Right hindlimb (tissue), 1 donor: ENCODE measurements at regions not wholly inside any gene's neighbourhood (a gene's known extent, or its start where the extent isn't known, plus 50 kb on each side); places are given as distances from the start of the nearest gene placed in this dataset.

ENCODE experiments used
- DNase-seq: peaks from one replicate; pipeline ENCODE4 v3.0.0-alpha.2; 2018

DNA sequence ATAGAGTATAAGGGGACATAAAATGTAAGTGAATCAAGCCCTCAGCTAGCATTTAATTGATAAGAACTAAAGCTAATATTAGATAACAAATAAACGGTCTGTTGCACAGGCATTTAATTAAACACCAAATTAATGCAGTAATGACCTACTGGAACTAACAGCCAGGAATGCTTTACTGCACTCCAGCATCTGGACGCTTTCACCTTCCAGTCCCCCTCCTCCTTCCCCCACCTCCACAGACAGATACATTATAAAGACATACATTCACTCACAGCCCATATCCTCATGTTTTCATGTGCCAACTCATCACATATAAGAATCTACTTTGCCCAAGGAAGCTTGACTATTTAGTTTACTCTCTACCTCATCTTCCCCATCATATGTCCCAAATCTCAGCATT lies 337.4 kb upstream of the PIK3C3 start:
- no peak for DNase-seq

DNA sequence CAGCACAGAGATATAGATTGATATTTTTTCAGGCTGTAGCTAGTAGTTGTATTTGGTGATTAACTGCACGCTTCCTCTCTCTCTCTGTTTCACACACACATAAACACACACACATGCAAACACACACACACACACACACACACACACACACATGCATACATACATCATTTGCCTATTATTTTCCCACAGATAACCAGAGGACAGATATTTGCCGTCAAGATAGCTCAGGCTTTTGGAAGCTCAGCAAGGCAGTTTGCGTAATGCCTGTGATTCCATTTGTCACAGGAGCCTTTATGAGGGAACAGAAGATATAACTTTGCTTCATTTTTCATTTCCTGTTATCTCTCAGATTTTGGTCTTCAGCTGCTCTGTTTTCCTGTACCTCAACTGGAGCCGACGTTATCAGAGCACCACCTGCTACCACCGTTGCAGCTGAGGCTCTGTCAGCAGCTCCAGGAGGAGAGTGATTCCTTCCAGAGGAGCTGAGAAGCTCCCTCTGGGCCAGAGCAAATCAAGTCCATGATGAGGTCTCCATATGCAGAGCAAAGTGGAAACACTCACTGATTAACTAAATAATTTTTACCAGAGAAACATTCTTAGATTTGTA lies 341.9 kb upstream of the PIK3C3 start:
- no peak for DNase-seq

DNA sequence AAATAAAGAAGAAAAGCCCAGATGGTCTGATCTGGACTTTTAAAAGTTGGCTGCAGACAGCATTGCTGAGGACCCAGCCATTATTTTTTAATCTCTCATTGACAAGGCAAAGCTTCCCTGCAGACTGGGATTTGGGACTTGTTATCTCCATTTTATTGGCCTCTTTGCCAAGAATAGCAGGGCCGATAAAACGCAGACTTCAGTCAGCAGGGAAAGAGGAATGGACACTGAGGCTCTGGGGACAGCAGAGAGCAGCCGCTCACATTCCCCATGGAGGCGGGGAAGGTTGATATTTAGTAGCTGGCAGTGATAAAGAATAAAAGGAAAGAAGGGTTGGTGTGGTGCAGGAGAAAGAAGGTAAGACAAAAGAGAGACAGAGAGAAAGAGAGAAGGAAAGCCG lies 350.1 kb upstream of the PIK3C3 start:
- DNase-seq: no peak

DNA sequence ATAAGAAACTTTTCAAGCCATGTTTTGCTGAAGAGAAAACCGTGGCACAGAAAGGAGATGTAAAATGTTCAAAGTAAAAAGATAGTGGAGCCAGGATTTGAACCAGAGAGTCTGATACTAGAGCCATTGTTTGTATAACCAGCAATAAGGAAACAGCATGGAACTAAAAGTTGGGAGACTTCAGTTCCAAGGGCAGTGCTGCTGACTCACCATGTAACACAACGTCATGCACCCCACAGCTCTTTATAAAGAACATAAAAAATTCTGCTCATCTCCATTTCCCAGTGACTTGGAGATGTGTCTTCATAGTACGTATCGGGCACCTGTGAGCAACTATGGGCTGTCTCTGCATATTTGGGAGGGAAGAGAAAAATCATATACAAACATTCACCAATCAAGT lies 353.0 kb upstream of the PIK3C3 start:
- no peak for DNase-seq

DNA sequence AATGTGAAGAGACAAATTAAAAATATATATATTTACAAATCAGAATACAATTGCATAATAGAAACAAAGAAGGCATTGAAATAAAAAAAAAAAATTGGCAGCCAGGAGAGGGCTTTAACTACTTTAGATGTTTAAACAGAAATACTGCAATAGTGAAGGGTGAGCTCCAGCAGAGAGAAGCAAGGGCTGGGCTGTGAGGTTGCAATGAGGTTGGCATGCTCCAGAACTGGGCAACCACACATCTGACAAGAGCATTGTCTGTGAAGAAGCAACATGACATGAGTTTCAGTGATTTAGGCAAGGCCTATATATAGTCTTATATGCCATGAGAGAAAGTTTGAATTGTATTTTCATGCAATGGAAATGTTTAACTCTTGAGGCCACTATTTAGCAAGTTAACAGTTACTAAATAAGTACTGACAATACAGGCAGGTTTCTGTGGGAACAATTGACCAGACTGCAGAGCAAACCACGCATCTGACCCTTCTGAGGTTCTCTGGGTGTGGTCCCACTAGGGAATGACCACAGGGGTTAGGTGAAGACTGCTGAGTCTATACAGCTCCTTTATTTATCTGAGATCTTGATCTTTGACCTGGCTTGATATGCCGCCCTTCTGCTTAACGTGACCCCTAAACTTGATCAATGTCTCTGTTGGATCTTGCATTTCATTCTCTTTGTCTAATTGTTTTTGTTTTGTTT lies 354.2 kb upstream of the PIK3C3 start:
- DNase-seq: no peak

DNA sequence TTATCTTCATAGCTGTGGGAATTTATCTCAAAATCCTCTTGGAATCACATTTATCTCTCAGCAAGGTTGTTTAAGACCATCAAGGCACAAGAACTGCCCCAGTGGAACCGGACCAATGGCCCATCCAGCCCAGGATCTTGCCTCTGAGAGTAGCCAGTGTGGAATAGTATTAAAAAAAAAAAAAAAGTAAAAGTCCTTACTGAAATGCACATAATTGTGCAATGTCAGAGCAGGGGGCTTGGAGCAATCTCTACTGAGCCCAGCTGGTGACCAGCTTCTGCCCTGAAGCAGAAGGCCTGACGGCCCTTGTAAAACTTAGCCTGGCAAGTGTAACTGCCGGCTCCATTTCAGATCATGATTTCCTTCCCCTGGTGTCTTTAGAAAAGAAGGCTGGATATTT lies 355.6 kb upstream of the PIK3C3 start:
- DNase-seq: no peak

DNA sequence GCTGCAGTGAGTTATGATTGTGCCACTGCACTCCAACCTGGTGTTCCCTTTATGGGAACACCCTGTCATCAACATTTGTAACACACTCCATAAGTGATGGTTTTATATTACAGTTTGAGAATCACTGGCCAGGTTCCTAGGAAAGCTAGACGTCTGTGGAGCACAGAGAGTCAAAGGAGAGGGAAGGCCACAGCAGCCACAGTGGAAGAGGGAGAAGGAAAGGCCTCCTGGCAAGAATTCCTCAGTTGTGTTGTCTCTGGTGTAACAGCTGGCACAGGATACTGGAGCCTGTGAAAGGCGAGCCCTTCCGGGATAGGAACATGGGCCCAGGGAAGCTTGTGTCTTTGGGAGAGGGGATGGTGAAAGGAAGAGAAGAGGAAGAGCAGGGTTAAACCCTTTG lies 360.5 kb upstream of the PIK3C3 start:
- peak; percentile 13 for DNase-seq

DNA sequence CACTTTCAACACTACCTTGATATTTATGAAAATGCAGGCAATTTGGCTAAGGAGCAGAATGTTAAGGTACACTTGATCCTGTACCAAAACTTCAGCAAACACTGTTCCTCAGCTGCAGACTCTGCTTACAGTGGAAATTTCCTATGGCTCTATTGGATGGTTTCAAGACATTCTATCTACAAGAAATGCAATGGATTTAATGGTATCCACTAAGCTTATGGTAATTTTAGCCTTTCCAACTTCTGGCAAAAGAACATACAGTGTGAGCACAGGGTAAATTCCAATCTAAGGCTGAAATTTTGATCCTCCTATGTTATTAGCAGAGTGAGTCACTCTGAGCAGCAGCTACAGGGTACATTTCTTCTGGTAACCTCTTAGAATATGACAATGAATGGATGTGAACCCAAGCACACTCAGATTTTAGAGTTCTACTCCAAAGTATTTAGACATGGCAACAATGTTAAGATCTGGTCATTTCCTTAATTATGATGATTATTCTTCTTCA lies 361.8 kb upstream of the PIK3C3 start:
- DNase-seq: no peak

DNA sequence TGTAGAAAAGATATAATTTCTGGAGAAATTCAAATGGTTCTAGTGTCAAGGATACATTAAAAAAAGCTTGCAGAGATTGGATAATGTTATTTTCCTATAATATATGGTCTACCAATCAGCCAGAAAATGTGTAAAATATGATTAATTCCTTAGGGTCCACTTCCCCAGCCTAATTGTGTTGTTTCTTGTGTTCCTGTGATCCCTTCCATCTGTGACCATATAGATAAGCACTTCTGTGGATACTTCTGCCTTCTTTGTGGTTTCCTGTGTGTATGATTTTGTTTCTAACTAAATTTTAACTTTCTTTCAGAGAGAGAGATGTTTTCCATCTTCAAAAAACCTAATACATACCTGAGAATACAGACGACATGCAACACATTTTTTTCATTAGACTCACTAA lies 367.1 kb upstream of the PIK3C3 start:
- no peak for DNase-seq

DNA sequence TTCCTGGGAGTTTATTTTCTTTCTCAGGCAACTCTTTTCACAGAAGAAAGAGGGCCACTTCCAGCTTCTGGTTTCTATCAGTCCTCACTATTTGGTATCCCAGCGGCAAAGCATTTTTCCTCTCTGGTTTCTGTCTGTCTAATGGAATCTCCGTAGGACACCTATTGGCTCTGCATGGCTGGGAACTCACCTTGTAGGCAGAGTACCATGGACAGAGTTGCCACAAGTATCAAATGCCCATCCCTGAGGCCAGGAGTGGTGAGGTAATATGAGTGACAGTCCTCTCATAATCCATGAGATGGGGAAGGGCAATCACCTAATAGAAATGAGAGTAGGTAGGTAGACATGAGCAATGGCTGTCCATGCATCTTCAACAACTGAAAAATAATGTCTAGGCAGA lies 369.5 kb upstream of the PIK3C3 start:
- DNase-seq: no peak

DNA sequence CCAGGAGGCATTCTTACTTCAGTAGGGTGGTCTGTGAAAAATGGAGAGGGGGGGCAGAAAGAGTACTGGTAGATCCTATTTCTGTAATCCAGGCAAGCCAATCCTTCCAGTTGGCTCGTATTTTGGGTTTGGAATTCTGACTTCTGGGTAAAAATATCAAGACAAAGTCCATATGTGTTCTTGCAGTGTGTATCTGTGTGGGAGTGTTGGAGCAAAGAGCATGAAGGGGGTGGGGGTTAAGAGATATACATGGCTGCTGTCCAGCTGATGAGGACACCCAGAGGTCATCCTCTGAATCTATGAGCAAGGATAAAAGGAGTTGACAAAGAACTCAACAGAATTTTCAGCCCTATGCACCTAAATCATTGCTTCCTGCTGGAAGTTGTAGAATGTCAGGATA lies 375.8 kb upstream of the PIK3C3 start:
- DNase-seq: no peak

DNA sequence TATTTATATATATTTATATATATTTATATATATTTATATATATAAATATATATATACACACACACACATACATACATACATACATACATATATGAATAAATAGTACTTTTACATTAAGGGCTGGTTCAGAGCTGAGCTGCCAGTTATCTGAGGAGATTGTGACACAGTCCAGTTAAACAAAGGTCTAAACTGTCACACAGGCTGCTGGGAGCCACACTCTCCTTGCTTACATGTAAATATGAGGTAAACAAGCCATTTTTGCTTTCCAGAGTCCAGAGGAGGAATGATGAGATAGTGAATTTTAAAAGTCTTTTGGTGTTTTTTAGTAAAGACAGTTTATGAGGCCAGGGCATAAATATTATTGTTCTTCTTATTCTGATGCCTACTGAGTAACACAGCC lies 377.5 kb upstream of the PIK3C3 start:
- DNase-seq: no peak

DNA sequence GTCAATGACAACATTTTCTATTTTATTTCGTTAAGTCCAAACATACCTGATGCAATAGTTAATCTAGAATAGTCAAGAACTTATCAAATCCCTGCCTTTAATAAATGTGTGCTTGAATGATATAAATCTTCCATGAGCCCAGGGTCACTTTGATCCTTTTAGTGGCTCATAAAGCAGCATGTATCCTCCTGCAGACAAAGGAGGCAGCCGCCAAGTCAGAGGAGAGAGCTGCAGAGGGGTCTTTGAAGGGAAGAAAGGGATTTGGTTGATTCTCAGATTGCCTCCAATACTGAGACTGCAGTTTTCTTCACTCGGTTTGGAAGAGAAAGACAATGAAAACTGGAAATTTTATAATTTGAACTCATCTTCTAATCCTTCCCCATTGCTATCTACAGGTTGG lies 378.4 kb upstream of the PIK3C3 start:
- no peak for DNase-seq

DNA sequence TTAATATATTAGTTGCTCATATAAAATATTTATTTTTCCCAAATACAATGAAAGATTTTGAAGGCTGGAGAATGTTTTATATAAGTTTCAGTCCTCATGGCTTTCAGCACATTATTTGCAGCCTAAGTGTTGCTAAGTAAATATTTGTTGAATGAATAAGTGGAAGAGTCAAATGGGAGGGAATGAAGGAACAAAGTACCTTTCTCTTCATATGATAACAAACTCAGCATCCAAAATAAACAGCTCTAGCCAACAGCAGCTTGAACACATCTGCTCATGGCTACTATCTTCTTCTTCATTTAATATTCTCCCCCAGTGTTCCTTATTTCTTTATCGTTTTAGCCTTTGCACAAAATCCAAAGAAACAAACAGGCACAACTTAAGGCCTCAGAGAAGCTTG lies 385.2 kb upstream of the PIK3C3 start:
- DNase-seq: no peak

DNA sequence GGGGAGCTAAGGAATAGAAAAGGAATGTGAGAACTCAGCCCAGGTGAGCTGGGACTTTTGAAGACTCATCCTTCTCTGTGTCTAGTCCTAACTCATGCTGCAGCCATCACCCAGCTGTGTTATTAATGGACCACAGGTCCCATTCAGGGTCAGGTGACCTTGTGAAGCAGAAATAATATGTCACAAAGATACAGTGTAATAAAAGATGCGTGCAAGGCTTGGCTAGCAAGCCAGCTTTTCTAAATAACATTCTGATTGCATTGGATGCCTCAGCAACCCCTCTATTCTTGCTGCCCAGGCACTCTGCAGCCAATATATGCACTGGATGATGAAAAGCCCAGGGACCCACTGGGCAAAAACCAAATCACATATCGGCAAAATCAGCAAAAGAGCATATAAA lies 393.1 kb upstream of the PIK3C3 start:
- DNase-seq: no peak

DNA sequence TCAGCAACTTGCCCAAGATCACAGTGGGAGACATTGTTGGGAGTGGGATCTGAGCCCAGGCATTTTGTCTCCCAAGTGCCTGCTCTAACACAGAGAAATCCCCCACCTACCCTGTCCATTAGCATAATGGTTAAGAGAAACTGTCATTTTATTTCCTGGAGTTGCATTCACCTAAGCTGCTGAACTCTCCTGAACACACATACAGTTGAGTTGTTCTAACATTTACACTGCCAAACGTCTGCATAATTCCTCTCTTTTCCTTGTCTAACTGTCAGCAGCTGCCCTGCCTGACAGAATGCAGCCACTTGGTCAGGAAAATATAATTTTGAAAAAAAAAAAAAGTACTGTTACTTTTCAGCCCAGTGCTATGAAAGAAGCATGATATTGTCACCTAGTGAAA lies 396.3 kb upstream of the PIK3C3 start:
- no peak for DNase-seq

DNA sequence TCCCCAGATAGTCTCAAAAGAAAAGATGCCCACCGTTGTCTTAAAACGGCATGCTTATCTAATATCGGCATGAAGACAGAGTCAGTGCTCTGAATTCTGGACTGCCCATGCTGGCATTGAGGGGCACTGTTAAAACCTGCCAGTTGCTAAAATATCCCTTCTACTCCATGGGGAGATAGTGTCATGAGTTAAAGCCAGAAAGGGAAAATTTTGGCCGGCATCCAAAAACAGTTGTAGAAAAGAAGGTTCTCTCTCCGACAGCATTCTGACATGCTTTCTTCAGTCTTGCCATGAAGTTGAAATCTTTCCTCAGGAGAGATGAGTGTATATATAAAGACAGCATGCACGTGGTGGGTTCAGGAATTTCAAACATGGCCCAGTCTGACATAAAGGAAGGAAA lies 401.3 kb upstream of the PIK3C3 start:
- DNase-seq: no peak

DNA sequence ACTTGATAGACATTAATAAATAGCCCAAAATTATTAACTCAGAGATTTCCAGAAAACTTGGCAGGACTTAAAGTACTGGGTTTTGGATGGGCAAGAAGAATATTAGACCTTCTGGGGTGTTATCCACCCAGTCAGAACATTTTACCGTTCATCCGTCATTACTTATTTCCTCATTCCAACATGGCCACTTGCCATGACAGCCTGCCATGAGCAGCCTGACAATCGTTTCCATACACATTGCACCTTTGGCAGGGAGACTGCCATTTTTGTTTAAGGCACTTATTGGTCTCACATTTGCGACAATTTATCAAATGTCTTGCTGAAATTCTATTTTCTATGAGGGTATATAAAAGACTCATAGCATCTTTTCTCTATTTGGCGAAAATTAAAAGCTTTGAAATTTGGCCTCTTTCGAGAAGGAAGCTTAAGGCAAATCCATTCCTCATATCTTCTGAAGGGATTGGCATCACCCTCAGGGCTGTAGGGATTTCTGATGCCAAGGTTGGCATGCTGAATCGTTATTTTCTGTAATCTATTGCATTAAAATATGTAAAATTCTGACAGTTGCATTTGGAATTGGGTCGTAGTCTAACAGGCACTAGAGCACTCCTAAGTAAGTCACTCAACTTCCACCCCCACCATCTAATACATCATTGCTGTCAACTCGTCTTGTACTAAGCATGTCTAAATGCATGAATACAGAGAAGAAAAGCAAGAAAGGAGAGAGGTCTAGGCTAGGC lies 406.3 kb upstream of the PIK3C3 start:
- peak; percentile 17 for DNase-seq

DNA sequence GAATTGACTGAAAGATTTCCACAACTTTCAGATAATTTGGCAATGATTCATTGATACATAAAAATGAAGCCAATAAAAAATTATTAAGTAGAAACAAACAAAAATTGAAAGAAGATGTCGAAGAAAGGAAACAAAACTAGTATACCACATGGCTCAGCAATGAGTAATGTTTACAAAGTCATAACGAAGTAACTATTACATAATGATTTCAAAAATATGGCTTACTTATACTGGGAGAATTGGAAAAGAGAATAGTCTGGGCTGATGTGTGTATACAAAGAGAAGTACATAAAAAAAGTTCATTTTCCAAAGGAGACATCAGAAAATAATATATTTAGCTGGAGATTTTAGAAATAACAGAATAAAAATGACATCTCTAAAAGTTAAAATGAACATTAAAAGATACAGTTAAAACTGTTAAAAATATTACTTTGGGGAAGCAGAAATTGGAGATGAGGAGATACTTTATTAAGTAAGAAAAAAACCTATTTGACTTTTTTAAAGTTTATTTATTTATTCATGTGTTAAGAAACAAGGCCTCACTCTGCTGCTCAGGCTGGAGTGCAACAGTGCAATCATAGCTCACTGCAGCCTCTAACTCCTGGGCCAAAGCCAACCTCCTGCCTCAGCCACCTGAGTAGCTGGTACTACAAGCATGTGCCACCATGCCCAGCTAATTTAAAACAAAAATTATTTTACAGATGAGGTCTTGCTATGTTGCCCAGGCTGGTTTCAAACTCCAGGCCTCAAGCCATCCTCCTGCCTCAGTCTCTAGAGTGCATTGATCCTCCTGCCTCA lies 409.7 kb upstream of the PIK3C3 start:
- no peak for DNase-seq

DNA sequence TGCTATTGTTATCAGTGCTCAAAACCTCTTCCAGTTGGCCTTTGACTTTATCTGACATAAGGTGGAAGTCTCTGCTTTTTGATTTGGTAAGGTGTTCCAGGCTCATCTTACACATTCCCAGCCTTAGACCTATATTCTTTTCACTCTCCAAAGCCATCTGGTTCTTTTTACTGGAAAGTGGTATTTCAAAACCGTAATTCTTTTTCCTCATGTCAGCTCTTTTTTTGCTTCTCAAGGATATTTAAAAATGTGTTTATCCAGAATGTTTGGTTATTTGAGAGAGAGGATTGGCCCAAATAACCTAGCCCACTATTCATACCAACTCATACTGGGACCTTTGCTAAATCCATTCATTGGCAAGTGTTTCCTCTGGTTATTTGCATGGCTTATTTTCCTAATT lies 411.2 kb upstream of the PIK3C3 start:
- no peak for DNase-seq

DNA sequence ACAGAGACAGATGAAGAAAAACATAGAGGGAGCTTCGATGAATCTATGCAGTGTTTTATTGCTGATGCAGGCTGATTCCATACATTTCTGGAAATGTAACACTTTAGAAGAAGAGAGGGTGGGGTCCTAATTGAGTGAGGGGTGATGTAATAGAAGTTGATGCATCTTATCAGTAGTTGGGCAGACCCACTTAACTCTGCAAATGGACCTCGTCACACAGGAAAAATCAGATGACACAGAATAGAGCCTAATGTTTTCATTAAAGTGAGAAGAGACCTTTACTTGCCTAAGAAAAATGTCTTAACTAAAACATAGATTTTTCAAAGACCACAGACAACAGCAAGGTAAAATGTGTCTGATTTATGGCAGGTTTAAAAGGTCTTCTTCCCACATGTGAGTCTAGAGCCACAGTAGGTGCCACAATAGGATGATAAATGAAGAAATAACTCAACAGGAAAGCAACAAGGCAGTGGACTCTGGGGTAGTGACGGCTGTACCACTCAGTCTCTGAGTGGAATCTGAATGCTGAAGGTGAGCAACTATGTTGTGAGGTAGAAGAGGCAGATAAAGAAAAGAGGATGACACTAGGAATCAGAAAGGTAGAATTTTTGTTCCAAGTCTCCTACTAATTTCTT lies 414.7 kb upstream of the PIK3C3 start:
- DNase-seq: no peak

DNA sequence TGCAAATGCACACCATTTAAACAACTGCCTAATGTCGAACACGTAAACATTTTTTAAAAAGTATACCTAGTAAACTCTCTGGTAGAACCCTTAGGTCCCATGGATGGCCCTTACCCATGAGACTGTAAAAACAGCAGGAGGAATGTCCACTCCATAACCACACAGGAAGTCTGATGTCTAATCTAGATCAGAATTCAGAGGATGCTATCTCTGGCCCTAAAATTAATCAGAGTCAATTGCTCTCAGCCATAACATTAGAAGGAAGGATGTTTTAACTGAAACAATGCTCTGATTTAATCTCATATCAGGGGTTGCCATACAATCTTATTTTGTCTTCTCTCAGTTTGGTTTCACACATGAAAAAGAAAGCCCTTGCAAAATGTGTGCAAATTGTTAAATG lies 416.3 kb upstream of the PIK3C3 start:
- no peak for DNase-seq

DNA sequence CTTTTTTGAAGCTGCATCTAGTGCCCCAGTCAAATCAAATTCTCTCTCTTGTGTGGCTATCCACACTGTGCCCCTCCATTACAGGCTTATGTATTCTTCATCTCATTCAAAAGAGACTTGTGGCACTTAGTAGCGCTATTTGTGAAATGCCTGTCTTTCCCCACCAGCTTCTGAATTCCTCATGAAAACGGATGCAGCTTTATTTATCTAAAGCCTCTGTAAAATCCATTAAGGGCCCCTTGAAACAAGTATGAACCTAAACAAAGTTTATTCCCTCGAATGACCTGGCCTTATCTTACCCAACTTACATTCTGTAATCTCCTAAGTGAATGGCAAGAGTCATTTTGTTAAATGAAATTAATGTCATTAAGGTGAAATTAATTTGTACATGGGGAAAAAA lies 417.4 kb upstream of the PIK3C3 start:
- no peak for DNase-seq
